Mucosa of rectum (tissue), 2 donors: ENCODE measurements at regions not wholly inside any gene's neighbourhood (a gene's known extent, or its start where the extent isn't known, plus 50 kb on each side); places are given as distances from the start of the nearest gene placed in this dataset.

Experiments used
- H3K27ac ChIP-seq, 2 donors: one replicate each; pipeline ENCODE4 v1.7.0; 2013; ENCODE audit warnings: inconsistent platforms in 2 of 2, low read depth in 2 of 2, low read length in 2 of 2
- H3K27me3 ChIP-seq, 2 donors: one replicate each; pipeline ENCODE4 v1.7.0; 2013; ENCODE audit warnings: low read length in 2 of 2; ENCODE audit not compliant: control insufficient read depth in 2 of 2, insufficient read depth in 2 of 2
- H3K36me3 ChIP-seq, 2 donors: one replicate each; pipeline ENCODE4 v1.7.0; 2013; ENCODE audit warnings: low read length in 2 of 2; ENCODE audit not compliant: control insufficient read depth in 2 of 2, insufficient read depth in 2 of 2
- H3K4me1 ChIP-seq, 2 donors: one replicate each; pipeline ENCODE4 v1.7.0; 2013; ENCODE audit warnings: low read length in 2 of 2, mild to moderate bottlenecking in 1 of 2; ENCODE audit not compliant: control insufficient read depth in 2 of 2, insufficient read depth in 2 of 2
- H3K4me3 ChIP-seq, 2 donors: one replicate each; pipeline ENCODE4 v1.7.0; 2013; ENCODE audit warnings: low read length in 2 of 2
- H3K9ac ChIP-seq, 2 donors: one replicate each; pipeline ENCODE4 v1.7.0; 2013; ENCODE audit warnings: low read length in 2 of 2, low read depth in 1 of 2, mild to moderate bottlenecking in 1 of 2
- H3K9me3 ChIP-seq, 2 donors: one replicate each; pipeline ENCODE4 v1.7.0; 2013; ENCODE audit warnings: low read length in 2 of 2; ENCODE audit not compliant: control insufficient read depth in 2 of 2
- donor health status: healthy.
- donor health status: Normal muscosa, but diverticular disease.

- Histone ChIP-seq H3K4me1 (peaks cover 0 to 13% of the 10 kb centered on the region in 2 donors), H3K9ac (no peak overlapping the region), H3K4me3 (no peak overlapping the region), H3K9me3 (no peaks in the 10 kb centered on the region), H3K36me3 (no peaks in the 10 kb centered on the region), H3K27me3 (no peaks in the 10 kb centered on the region), H3K27ac (peak overlapping the region; percentile 39 to 71)
These were observed 266.7 kb downstream of the LMO4 start for GRCh38 chr1:87595384-87595781.

DNA sequence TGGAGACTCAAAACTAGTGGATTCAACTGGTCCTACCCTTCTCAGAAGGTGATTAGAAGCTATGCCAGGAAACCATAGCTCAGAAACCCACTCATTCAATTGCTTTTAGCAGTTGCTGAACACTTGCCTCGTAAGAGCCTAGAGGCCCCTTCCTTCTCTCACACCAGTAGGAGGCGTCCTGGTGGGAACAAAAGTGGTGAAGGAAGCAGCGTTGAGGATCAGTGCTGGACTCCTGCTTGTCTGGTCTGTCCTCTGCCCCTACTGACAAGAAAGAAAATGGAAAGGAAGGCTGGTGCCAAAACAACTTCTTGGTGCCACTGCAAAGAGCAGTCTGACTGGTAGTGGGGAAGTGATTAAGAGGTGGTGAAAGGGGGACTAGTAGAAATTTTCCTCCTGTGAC lies 269.7 kb downstream of the LMO4 start:
- no peak overlapping the region for H3K4me3 ChIP-seq
- H3K4me1 ChIP-seq = peaks cover 0 to 13% of the 10 kb centered on the region in 2 donors
- no peak overlapping the region for H3K9ac ChIP-seq
- no peaks in the 10 kb centered on the region for H3K27me3 ChIP-seq
- H3K9me3 ChIP-seq = no peaks in the 10 kb centered on the region
- no peak overlapping the region for H3K27ac ChIP-seq
- H3K36me3 ChIP-seq = no peaks in the 10 kb centered on the region

- no peak overlapping the region for H3K4me3 ChIP-seq
- no peaks in the 10 kb centered on the region for H3K27me3 ChIP-seq
These were observed 270.9 kb downstream of the LMO4 start for GRCh38 chr1:87599569-87599968.

GRCh38 chr1:87600055-87600850 lies 271.6 kb downstream of the LMO4 start:
- no peak overlapping the region for H3K27ac ChIP-seq
- H3K36me3 ChIP-seq = no peaks in the 10 kb centered on the region

More at GRCh38 chr1:87599569-87599968, 270.9 kb downstream of the LMO4 start:
- Histone ChIP-seq H3K36me3 (no peaks in the 10 kb centered on the region), H3K9ac (no peak overlapping the region), H3K27ac (no peak overlapping the region), H3K4me1 (peaks cover 0 to 8% of the 10 kb centered on the region in 2 donors), H3K9me3 (no peaks in the 10 kb centered on the region)

GRCh38 chr1:87600854-87601253 lies 272.2 kb downstream of the LMO4 start:
- Histone ChIP-seq H3K4me3 (no peak overlapping the region), H3K27ac (no peak overlapping the region), H3K27me3 (no peaks in the 10 kb centered on the region), H3K36me3 (no peaks in the 10 kb centered on the region), H3K9me3 (no peaks in the 10 kb centered on the region), H3K9ac (no peak overlapping the region), H3K4me1 (no peaks in the 10 kb centered on the region)

More at GRCh38 chr1:87600055-87600850, 271.6 kb downstream of the LMO4 start:
- H3K4me1 ChIP-seq = peaks cover 0 to 3% of the 10 kb centered on the region in 2 donors
- no peaks in the 10 kb centered on the region for H3K27me3 ChIP-seq
- H3K4me3 ChIP-seq = no peak overlapping the region
- no peak overlapping the region for H3K9ac ChIP-seq
- no peaks in the 10 kb centered on the region for H3K9me3 ChIP-seq

- H3K9ac ChIP-seq = no peak overlapping the region
- H3K27me3 ChIP-seq = no peaks in the 10 kb centered on the region
- H3K9me3 ChIP-seq = no peaks in the 10 kb centered on the region
- H3K27ac ChIP-seq = no peak overlapping the region
- H3K4me3 ChIP-seq = no peak overlapping the region
- no peaks in the 10 kb centered on the region for H3K4me1 ChIP-seq
- H3K36me3 ChIP-seq = no peaks in the 10 kb centered on the region
These were observed 274.9 kb downstream of the LMO4 start for GRCh38 chr1:87603626-87604025.

DNA sequence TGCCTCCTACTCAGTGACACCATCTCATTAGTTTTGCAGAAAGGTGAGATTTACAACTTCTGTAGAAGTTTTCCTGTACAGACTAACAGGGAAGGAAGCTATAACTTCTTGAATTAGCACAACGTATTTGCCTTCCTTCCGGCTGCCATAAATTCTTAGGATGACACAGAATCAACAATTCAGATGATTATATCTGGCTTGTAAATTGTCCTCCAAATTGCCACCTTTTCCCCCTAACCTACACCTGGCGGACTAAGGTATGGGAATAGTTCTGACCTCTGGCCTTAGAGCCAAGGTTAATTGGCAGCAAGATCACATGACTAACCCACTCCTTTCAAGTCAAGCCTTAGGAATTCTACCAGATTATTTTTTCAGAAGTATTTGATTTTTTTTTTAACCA lies 284.3 kb downstream of the LMO4 start:
- Histone ChIP-seq H3K9me3 (no peaks in the 10 kb centered on the region), H3K9ac (no peak overlapping the region), H3K27ac (no peak overlapping the region), H3K4me3 (no peak overlapping the region), H3K36me3 (no peaks in the 10 kb centered on the region), H3K4me1 (peaks cover 0 to 3% of the 10 kb centered on the region in 2 donors), H3K27me3 (no peaks in the 10 kb centered on the region)

GRCh38 chr1:87615491-87615890 lies 286.8 kb downstream of the LMO4 start:
- Histone ChIP-seq H3K9ac (no peak overlapping the region), H3K27ac (no peak overlapping the region), H3K27me3 (no peaks in the 10 kb centered on the region), H3K36me3 (no peaks in the 10 kb centered on the region), H3K4me1 (peaks cover 0 to 3% of the 10 kb centered on the region in 2 donors), H3K4me3 (no peak overlapping the region), H3K9me3 (no peaks in the 10 kb centered on the region)

- no peaks in the 10 kb centered on the region for H3K9me3 ChIP-seq
- no peak overlapping the region for H3K27ac ChIP-seq
- H3K27me3 ChIP-seq = no peaks in the 10 kb centered on the region
- H3K4me1 ChIP-seq = peaks cover 0 to 3% of the 10 kb centered on the region in 2 donors
- no peak overlapping the region for H3K4me3 ChIP-seq
- H3K9ac ChIP-seq = no peak overlapping the region
- H3K36me3 ChIP-seq = no peaks in the 10 kb centered on the region
These were observed 287.2 kb downstream of the LMO4 start for GRCh38 chr1:87615901-87616300.

DNA sequence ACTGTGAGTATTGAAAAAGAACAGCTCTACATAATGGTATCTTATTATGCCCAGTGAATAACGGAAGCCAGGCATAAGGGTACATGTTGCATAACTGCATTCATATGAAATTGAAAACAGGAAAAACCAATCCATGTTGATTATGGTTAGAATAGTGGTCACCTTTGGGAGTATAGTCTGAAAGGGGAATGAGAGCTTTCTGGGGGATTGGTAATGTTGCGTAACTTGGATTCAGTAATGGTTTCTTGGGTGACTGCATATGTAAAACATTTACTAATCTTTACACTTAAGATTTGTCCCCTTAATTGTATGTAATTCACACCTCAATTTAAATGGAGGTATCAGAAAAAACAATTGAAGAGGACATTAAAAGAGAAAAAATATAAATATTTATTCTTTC lies 292.1 kb downstream of the LMO4 start:
- no peak overlapping the region for H3K4me3 ChIP-seq
- H3K27me3 ChIP-seq = no peaks in the 10 kb centered on the region
- no peaks in the 10 kb centered on the region for H3K9me3 ChIP-seq
- H3K36me3 ChIP-seq = no peaks in the 10 kb centered on the region
- no peaks in the 10 kb centered on the region for H3K4me1 ChIP-seq
- no peak overlapping the region for H3K27ac ChIP-seq
- no peak overlapping the region for H3K9ac ChIP-seq
